CD4-positive, alpha-beta T cell treated with Interleukin-6 at 100 ng/mL for 8 hours (primary cell): ENCODE measurements at regions not wholly inside any gene's neighbourhood (a gene's known extent, or its start where the extent isn't known, plus 50 kb on each side); places are given as distances from the start of the nearest gene placed in this dataset.
"Not testable (repeated sequence)": the region's sequence is repeated elsewhere in the genome, so short reads cannot be mapped to it uniquely, and the experiment has no call there.

Experiments
- DNase-seq: peaks from one replicate; pipeline ENCODE4 v3.0.0-alpha.2; 2020; ENCODE audit warnings: mixed read lengths, low spot score

DNA sequence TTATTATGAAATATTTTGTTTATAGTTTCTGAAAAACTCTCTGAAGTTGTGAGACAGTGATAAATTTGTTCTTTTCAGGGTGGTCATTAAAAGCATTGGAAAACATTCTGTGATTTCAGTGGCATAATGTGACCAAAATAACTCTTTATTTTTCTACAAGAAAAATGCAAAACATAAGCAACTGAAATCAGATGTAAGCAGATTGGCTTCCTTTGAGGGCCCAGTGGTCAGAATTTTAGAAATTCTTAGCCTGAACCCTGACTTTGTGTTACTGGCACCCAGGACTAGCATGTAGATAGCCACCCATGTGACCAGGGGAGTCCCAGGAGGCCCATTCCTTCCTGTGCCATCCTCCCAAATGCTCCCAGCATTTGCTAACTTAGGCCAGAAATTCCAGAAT lies 145.6 kb upstream of the SLC38A2 start:
- DNase-seq: no peak

DNA sequence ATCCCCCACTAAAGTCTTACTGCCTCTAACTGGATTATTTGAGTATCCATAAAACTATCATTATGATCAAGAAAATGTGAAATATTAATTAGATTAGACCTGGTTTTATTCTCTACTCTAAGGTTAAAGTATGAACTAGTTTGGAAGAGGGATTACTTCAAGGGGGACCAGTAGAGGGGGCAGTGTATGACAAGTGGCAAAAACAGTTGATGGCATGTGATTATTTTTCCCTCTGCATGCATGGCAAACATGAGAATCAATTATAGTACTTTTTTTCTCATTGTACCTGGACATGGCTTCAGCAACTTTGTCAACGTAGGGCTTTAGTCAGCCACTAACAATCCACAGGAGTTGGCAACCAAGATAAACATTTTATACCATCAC lies 145.0 kb upstream of the SLC38A2 start:
- no peak for DNase-seq

DNA sequence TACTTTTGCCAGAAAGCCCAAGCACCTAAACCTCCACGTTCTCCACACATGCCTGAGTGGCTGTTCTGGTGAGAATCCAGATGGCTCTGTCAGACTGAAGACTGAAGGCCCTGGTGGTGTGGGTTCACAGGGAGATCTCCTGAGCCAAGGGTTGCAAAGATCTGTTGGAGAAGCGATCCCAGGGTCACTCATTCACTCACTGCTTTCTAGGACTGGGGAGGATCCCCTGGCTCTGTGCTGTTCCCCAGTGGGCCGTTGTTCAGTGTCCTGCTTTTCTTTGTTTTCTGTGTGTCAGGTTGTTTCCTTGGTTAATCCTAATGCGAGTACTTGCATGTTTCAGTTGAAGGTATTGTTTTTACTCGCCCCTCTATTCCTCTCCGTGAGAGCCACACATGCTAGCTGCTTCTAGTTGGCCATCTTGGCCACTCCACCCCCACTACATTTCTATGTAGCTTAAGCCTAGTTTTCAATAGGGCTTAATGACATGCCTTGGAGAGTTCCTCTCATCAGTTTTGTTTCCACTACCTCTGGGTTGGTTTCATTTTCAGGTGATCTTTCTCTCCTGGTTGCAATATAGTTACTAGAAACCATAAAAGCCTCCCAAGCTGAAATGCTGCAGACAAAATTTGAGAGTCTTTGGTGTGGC lies 144.5 kb upstream of the SLC38A2 start:
- DNase-seq: no peak

DNA sequence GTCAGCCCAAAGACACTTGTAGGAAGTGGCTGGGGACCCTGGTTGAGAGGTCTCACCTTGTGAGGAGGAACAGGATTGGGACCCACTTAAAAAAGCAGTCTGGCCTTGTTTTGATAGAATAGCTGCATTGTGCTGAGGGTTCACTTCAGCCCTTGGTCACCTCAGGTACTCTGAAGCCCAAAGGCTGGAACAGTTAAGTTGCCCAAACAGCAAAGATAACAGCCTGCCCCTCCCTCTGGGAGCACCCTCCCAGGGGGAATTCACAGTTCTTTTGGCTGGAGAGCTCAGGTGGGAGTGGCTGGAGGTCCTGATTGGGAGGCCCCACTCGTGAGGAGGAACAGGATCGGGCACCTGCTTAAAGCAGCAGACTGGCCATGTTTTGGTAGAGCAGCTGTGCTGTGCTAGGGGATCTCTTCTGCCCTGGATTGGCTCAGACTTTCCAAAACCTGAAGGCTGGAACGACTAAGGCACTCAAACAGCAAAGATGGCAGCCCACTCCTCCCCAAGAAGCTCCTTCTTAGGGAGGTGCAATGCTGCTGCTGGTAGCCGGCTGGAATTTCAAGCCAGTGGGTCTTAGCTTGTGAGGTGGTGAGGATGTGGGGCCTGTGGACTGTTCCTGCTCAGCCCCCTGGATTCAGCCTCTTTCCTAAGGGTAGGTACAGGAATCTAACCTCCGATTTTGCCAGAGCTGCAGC lies 143.8 kb upstream of the SLC38A2 start:
- DNase-seq: no peak

DNA sequence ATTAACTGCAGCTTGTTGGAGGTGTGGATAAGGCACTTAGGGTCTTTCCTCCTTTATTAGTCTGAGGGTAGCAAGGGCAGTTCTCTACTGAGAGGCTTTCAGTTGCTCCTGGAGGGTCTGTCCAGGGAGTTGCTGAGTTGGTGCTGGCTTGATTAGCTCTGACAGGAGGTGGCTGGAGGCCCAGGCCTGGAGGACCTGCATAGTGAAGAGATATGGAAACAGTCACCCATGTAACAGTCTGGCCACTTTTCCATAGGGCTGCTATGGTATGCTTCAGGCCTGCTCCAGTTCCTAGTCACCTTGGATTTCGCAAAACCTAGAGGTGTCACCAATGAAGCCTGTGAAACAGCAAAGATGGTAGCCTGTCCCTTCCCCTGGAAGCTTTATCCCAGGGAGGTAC lies 143.3 kb upstream of the SLC38A2 start:
- no peak for DNase-seq

DNA sequence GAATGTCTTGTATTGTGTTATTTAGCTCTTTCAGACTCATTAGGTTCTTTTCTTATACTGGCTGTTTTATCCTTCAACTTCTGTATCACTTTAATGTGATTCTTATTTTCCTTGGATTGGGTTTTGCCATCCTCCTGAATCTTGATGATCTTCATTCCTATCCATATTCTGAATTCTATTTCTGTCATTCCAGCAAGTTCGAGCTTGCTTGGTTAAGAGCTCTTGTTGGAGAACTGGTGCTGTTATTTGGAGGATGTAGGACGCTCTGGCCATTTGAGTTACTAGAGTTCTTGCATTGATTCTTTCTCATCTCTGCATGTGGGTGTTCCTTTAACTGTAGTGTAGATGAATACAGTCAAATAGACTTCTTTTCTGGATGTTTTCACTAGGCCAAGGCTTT lies 142.3 kb upstream of the SLC38A2 start:
- DNase-seq: no peak

DNA sequence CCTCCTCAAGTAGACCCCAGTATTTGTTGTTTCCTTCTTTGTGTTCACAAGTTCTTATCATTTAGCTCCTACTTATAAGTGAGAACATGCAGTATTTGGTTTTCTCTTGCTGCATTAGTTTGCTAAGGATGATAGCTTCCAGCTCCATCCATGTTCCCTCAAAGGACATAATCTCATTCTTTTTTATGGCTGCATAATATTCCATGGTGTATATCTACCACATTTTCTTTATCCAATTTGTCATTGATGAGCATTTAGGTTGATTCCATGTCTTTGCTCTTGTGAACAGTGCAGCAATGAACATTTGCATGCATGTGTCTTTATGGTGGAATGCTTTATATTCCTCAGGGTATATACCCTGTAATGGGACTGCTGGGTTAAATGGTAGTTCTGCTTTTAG lies 137.7 kb upstream of the SLC38A2 start:
- not testable (repeated sequence) for DNase-seq

DNA sequence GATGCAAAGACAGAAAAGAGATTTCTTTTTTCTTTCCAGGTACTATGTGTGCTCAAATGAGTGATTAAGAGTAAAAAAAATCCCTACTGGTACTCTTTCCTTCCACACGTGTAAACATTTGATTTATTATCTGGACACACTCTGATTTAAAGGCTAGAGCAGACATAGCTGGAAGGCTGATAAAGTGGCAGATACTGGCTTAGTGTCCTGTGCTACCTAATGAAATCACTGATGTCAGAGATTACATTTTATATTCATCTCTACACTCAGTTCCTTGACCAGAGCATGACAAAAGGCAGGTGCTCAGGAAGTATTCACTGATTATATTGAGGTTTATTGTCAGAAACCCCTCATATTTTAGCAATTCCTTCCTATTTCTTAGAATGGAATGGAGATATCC lies 136.6 kb upstream of the SLC38A2 start:
- no peak for DNase-seq

DNA sequence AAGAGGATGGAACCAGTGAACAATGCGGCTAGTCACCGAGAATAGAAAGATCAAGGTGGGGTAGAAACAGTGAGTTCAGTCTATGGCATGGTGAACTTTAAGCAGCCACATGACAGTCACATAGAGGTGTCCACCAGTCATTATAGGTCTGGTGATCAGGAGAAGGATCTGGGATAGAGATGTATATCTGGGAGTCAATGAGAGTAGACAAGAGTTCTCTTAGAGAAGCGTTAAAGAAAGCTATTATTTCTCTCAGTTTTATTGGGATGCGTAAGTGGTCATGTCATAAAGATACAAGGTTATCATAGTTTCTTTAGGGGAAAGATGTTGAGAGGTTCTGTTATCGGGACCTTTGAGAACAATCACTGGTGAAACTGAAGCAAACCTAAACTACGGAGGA lies 136.1 kb upstream of the SLC38A2 start:
- DNase-seq: no peak

DNA sequence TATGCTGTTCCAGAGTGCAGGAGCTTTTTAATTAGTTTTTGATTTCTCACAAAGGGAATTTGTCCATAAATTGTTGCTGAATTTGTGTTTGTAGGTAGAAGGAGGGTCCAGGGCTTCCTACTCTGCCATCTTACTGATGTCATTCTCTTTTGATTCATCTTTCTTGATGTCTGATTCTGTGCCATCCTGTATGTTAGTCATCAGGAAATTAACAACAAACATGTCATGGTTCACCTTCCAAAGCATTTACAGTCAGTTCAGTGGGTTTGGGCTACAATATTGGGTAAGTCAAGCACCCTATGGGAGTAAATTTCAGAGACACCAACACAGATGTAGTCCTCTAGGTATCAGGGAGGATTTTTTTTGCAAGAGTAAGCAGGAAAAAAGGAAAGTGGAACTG lies 135.2 kb upstream of the SLC38A2 start:
- no peak for DNase-seq

DNA sequence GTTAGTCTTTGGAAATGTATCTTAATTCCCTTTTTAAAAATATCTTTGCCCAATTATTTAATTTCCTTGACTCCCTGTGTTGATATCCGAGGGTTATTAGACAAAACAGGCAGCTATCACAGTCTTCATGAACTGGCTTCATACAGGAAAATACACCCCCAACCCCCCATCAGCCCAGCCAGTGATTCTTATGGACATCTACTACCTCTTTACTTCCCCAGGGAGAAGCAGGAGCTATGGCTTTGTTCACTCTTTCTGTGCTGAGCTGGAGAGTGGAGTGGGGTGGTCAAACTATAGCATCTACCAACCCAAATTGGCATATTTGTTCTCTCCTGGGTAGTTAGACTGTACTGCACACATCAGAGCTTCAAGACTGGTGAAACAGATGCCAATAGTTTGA lies 134.4 kb upstream of the SLC38A2 start:
- DNase-seq: no peak

DNA sequence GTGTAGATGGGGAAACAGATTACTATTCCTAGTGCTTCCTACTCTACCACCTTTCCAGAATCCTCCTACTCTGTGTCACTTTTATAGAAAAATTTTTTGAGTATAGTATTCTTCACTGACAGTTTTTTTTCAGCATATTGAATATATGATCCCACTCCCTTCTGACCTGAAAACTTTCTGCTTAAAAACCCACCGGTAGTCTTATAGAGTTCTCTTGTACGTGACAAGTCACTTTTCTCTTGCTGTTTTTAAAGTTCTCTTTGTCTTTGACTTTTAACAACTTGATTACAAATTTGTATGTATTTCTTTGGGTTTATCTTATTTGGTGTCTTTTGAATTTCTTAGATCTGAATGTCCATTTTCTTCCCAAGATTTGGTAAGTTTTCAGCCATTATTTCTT lies 133.6 kb upstream of the SLC38A2 start:
- no peak for DNase-seq

DNA sequence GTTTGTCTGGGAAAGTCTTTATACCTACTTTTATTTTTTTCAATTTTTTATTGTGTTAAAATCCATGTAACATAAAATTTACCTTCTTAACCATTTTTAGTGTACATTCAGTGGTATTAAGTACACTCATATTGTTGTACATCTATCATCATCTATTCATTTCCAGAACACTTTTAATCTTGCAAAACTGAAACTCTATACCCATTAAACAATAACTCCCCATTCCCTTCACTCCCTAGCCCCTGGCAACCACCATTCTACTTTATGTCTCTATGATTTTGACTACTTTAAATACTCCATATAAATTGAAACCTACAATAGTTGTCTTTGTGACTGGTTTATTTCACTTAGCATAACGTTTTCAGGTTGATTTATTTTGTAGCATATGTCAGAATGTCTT lies 131.9 kb upstream of the SLC38A2 start:
- no peak for DNase-seq

DNA sequence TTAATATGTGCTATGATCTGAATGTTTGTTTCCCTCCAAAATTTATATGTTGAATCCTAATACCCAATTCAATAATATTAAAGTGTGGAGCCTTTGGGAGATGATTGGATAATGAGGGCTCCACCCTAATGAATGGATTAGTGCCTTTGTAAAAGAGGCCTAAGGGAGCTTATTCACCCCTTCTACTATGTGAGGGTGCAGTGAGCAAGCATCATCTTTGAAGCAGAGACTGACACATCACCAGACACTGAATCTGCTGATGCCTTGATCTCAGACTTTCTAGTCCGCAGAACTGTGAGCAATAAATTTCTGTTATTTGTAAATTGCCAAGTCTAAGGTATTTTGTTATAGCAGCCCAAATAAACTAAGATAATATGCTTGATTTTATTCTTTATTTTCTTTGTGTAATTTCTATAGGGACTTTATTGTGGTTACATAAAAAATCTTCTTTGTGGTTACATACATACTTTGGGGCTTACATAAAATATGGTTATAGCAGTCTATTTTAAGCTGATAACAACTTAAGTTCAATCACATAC lies 131.1 kb upstream of the SLC38A2 start:
- DNase-seq: no peak

DNA sequence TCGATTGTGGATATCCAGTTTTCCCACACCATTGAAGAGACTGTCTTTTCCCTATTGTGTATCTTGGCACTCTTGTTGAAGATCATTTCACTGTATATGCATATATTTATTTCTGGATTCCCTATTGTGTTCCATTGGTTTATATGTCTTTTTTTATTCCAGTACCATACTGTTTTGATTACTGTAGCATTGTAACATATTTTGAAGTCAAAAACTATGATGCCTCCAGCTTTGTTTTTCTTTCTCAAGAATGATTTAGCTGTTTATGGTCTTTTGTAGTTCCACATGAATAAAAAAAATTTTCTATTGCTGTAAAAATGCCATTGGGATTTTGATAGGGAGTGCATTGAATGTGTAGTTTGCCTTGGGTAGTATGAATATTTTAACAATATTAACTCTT lies 128.1 kb upstream of the SLC38A2 start:
- no peak for DNase-seq

DNA sequence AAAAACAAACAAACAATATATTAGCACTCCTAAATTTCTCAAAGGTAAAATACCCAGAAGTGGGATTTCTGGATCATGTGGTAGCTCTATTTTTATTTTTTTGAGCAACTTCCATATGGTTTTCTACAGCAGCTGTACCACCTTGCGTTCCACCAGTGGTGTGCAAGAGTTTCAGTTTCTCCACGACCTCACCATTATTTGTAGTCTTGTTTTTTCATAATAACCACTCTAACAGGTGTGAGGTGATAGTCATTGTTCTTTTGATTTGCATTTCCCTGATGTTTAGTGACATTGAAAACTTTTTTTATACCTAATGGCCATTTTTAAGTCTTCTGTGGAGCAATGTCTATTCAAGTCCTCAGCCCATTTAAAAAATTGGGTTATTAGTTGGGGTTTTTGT lies 127.3 kb upstream of the SLC38A2 start:
- DNase-seq: no peak

DNA sequence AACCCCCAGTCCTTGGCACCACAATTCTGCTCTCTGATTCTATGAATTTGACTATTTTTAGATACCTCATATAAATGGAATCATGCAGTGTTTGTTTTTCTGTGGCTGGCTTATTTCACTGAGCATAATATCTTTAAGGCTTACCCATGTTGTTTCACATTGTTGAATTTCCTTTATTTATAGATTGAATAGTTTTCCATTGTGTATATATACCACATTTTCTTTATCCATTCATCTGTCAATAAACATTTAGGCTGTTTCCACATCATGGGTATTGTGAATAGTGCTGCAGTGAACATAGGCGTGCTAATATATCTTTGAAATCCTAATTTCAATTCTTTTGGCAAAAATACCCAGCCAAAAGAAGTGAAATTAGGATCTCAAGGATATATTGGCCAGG lies 126.7 kb upstream of the SLC38A2 start:
- no peak for DNase-seq

DNA sequence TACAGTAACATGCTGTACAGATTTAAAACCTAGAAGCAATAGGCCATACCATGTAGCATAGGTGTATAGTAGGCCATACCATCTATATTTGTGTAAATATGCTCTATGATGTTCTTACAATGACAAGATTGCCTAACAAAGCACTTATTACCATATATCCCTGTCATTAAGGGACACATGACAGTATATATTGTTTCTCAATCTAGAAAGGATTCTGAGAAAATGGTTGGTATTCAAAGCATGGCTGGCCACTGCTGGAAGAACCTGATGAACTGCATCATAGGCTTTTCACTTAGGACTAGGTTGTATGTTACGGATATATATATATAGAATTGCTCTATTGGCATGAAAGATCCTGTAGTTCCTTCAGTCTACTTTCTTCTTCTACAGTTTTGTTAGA lies 125.2 kb upstream of the SLC38A2 start:
- DNase-seq: no peak

DNA sequence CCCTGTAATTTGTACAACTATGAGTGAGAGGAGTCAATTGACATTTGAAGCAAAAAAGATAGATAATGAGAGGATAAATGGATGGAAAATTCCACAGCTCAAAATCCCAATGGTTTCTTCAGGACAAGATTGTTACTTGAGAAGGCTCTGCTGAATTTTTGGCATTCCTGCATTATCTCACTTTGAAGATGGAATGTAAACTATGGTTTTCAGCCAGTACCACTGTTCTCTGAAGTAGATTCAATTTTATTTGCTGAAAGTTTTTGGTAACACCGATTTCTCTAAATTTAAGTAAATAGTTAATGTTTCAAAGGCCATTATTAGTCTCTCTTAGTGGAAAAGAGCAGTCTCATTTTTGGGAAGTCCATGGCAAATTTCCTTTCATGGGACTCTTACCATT lies 121.9 kb upstream of the SLC38A2 start:
- DNase-seq: no peak

DNA sequence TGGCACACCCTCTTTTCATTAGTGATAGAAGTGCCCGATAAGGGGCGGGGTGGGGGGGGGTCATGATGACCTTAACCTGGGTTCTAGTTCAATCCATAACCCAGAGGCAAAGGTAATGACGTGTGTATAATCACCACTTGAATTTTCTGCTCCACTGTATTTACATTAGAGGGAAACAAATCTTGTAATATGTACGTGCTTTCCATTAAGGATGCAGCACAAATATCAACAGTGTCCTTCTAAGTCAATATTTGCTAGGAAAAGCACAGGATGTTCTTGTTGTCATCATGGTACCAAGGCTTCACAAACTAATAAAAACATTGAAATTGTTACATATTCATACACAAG lies 121.2 kb upstream of the SLC38A2 start:
- no peak for DNase-seq

DNA sequence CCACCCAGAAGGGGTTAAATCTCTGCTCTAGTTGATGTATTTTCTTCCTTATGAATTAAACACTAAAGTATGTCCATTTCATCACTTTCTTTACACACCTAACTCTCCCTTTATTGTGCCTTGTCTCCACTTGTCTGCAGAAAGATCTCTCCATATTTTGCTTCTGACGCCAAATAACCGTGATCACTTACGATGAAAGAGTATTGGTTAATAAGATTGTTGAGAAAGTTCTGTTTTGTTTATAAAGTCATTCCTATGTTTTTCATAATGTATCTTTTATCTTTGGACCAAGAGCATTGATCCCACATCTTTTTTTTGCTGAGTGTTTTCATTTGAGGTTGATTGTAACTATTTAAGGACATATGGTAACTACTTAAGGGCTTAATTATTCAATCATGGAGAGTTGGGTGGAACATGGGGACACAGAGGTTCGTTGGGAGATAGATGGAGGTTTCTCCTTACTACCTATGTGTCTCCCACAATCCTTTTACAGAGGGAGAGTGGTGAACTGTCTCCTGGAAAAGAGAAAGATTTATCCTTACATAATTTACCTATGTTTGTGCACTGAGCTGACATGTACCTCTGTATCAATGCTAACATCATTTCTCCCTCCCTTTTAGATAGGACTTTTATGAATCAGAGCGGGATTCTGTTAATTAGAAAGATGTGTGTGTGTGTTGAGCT lies 120.7 kb upstream of the SLC38A2 start:
- no peak for DNase-seq

DNA sequence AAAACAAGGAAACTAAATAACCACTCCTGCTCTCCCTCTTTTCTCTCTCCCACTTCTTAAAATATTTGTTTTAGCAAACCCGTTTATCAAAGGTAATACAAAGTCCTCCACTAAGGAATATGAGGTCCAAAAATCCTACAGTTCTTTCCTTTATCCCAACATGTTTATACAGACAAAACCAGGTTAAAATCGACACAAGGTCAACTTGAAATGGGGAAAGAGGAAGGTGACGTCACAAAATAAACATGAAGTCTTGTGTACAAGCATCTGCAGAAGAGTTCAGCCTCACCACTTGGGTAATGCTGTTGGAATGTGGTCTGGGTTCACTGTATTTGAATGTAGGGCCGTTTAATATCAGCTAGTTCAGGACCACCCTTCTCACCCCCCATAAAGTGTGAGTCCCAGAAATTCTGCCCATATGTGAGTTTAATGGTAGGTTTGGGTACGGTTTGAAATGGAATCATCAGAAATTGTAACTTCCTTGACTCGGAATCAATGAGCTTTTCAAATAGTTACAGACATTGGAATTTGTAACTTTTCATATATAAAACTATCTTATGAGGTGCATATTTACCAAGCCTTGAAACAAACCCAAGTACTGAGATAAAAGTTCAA lies 120.0 kb upstream of the SLC38A2 start:
- DNase-seq: no peak

DNA sequence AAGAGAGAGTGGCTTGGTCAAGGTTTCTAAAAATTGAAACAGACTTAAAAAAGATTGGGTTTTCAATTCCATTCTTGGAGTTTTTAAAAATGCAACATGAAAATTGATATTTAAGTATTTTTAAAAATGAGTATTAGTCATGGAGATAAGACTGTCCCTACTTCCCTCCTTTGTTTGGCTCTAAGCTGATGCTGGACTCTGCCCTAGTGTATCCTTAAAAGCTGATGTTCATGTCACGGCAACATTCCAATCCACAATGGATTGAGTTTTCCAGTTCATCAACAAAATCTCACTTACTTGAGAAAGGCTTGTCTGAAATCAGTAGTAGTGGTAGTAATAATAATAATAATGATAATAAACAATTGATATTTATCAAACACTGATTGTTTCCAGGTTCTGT lies 119.0 kb upstream of the SLC38A2 start:
- DNase-seq: no peak
